Activated CD4-positive, alpha-beta memory T cell treated with anti-CD3 and anti-CD28 coated beads, Interleukin-2, amount 10 ng/mL, durations not matched to agents 7 days and 5 days (primary cell): ENCODE measurements at regions not wholly inside any gene's neighbourhood (a gene's known extent, or its start where the extent isn't known, plus 50 kb on each side); places are given as distances from the start of the nearest gene placed in this dataset.

ENCODE experiments used
- CTCF ChIA-PET: fragments of 350-600 bp; sonication (Branson Sonifier 250); formaldehyde crosslinking; loops from one replicate; lab custom pipeline; 2021; ENCODE audit warnings: antibody characterized with exemption, inconsistent platforms; lab: Charles Lee
- POLR2A ChIA-PET: fragments of 350-600 bp; sonication (Branson Sonifier 250); formaldehyde crosslinking; loops from one replicate; lab custom pipeline; 2021; ENCODE audit warnings: antibody characterized with exemption; lab: Charles Lee
- DNase-seq: peaks from one replicate; pipeline ENCODE4 v3.0.0-alpha.2; 2020
- H3K27ac Mint-ChIP-seq: one replicate; pipeline ENCODE4 v1.8.0; 2021; ENCODE audit warnings: mild to moderate bottlenecking, mixed read lengths
- H3K27me3 Mint-ChIP-seq: one replicate; pipeline ENCODE4 v1.8.0; 2021; ENCODE audit warnings: mixed read lengths
- H3K36me3 Mint-ChIP-seq: one replicate; pipeline ENCODE4 v1.8.0; 2021; ENCODE audit warnings: low read depth, mixed read lengths
- H3K4me1 Mint-ChIP-seq: one replicate; pipeline ENCODE4 v1.8.0; 2021; ENCODE audit warnings: mixed read lengths
- H3K4me3 Mint-ChIP-seq: one replicate; pipeline ENCODE4 v1.8.0; 2021; ENCODE audit warnings: mild to moderate bottlenecking, mixed read lengths
- H3K9me3 Mint-ChIP-seq: one replicate; pipeline ENCODE4 v1.8.0; 2021; ENCODE audit warnings: mixed read lengths

DNA sequence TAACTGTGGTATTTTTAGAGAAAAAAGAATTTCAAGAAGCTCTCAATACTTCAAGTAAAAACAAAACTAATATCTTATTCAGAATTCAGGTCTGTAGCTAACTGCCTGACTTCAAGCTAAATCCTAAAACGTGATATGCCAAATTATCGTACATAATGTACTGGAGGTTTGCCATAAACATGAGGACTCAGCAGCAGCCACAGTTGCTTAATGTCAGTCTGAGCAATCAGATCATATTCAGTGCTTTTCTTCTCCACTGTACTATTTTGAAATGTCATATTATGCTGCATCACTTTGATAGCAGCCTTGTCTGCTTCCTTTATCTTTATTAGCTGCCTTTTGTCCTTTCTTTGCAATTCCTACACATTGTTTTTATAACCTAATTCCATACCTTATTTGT is 265.1 kb upstream of the EDNRB start:
- DNase-seq, result no peak
- H3K27ac Mint-ChIP-seq, result no peak overlapping the region
- CTCF ChIA-PET, result no interaction called here
- H3K4me3 Mint-ChIP-seq, result no peak overlapping the region
- no peaks in the 10 kb centered on the region for H3K27me3 Mint-ChIP-seq
- H3K9me3 Mint-ChIP-seq, result no peaks in the 10 kb centered on the region
- H3K4me1 Mint-ChIP-seq, result no peaks in the 10 kb centered on the region
- H3K36me3 Mint-ChIP-seq, result no peaks in the 10 kb centered on the region
- POLR2A ChIA-PET, result no interaction called here

- Mint-ChIP-seq H3K9me3 (no peaks in the 10 kb centered on the region), H3K27ac (no peak overlapping the region), H3K27me3 (no peaks in the 10 kb centered on the region)
These were observed 264.2 kb upstream of the EDNRB start for GRCh38 chr13:78182813-78183212.

DNA sequence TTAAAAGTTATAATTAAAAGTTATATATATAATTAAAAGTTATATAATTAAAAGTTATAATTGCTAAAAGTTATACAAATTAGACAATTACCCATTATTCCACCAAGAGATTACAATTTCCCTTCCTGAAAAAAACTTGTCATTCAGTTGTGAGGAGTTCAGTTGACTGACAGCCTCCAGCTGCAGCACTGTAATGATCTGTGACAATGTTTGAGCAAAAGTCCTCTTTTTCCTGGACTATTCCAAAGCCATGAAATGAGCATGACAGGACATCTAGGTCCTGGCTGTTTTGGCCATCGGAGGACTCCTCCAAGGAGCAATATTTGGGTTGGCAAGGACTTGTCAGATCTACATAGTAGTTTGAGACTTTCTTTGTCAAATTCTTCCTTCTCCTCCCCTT is 258.7 kb upstream of the EDNRB start:
- POLR2A ChIA-PET, result no interaction called here
- Mint-ChIP-seq H3K4me3 (no peak overlapping the region), H3K9me3 (no peaks in the 10 kb centered on the region), H3K4me1 (no peaks in the 10 kb centered on the region), H3K27ac (no peak overlapping the region), H3K27me3 (no peaks in the 10 kb centered on the region), H3K36me3 (no peaks in the 10 kb centered on the region)
- no peak for DNase-seq
- CTCF ChIA-PET, result no interaction called here

More at GRCh38 chr13:78182813-78183212, 264.2 kb upstream of the EDNRB start:
- no peak overlapping the region for H3K4me3 Mint-ChIP-seq
- no peaks in the 10 kb centered on the region for H3K36me3 Mint-ChIP-seq
- no peak for DNase-seq
- CTCF ChIA-PET, result no interaction called here
- H3K4me1 Mint-ChIP-seq, result no peaks in the 10 kb centered on the region
- POLR2A ChIA-PET, result no interaction called here

DNA sequence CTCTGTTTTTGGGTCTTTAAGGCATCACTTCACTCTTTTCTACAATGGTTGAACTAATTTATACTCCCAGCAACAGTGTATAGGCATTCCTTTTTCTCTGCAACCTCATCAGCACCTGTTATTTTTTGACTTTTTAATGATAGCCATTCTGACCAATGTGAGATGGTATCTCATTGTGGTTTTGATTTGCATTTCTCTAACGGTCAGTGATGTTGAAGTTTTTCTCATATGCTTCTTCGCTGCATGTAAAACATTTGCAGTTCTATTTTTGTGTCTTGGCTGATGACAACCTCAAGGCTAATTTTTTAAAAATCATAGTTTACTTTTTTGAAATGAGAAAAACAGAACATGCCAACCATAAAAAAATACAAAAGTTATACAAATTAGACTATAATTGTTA is 258.2 kb upstream of the EDNRB start:
- no peaks in the 10 kb centered on the region for H3K4me1 Mint-ChIP-seq
- POLR2A ChIA-PET, result no interaction called here
- DNase-seq, result no peak
- CTCF ChIA-PET, result no interaction called here
- no peak overlapping the region for H3K27ac Mint-ChIP-seq
- no peaks in the 10 kb centered on the region for H3K27me3 Mint-ChIP-seq
- no peaks in the 10 kb centered on the region for H3K9me3 Mint-ChIP-seq
- H3K36me3 Mint-ChIP-seq, result no peaks in the 10 kb centered on the region
- H3K4me3 Mint-ChIP-seq, result no peak overlapping the region

- no peak for DNase-seq
- no peaks in the 10 kb centered on the region for H3K4me1 Mint-ChIP-seq
- no peaks in the 10 kb centered on the region for H3K9me3 Mint-ChIP-seq
- no peaks in the 10 kb centered on the region for H3K27me3 Mint-ChIP-seq
- ChIA-PET POLR2A (no interaction called here), CTCF (no interaction called here)
- no peaks in the 10 kb centered on the region for H3K36me3 Mint-ChIP-seq
- no peak overlapping the region for H3K4me3 Mint-ChIP-seq
- H3K27ac Mint-ChIP-seq, result no peak overlapping the region
These were observed 250.8 kb upstream of the EDNRB start for GRCh38 chr13:78169386-78169785.

GRCh38 chr13:78168981-78169380 is 250.3 kb upstream of the EDNRB start:
- H3K27me3 Mint-ChIP-seq, result no peaks in the 10 kb centered on the region
- H3K4me3 Mint-ChIP-seq, result no peak overlapping the region
- CTCF ChIA-PET, result no interaction called here
- POLR2A ChIA-PET, result no interaction called here
- H3K9me3 Mint-ChIP-seq, result no peaks in the 10 kb centered on the region
- no peak for DNase-seq
- no peaks in the 10 kb centered on the region for H3K4me1 Mint-ChIP-seq
- no peak overlapping the region for H3K27ac Mint-ChIP-seq
- H3K36me3 Mint-ChIP-seq, result no peaks in the 10 kb centered on the region

DNA sequence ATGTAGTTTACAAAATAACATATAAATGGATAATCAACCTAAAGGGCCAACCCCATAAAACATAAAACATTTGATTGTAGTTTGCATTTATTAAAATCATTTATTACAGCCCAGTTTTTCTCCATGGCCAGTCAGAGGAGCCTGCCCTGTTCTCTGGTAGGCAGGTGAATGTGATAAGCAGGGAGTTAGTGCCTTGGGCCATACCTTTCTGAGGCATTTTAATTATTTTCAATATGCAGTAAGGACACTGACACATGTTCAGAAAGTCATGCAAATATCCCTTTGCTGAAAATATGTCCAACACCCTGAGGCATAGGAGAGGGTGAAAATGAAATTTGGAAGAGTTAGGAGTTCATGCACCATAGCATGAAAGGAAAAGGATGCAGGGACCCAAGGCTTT is 242.6 kb upstream of the EDNRB start:
- H3K27ac Mint-ChIP-seq, result no peak overlapping the region
- H3K9me3 Mint-ChIP-seq, result no peaks in the 10 kb centered on the region
- CTCF ChIA-PET, result no interaction called here
- no peak for DNase-seq
- no peaks in the 10 kb centered on the region for H3K36me3 Mint-ChIP-seq
- no peaks in the 10 kb centered on the region for H3K27me3 Mint-ChIP-seq
- no peak overlapping the region for H3K4me3 Mint-ChIP-seq
- H3K4me1 Mint-ChIP-seq, result no peaks in the 10 kb centered on the region
- POLR2A ChIA-PET, result no interaction called here

GRCh38 chr13:78160793-78161192 is 242.2 kb upstream of the EDNRB start:
- no peak for DNase-seq
- H3K4me3 Mint-ChIP-seq, result no peak overlapping the region
- no peaks in the 10 kb centered on the region for H3K36me3 Mint-ChIP-seq
- ChIA-PET POLR2A (no interaction called here), CTCF (no interaction called here)
- no peaks in the 10 kb centered on the region for H3K9me3 Mint-ChIP-seq
- H3K27ac Mint-ChIP-seq, result no peak overlapping the region
- no peaks in the 10 kb centered on the region for H3K4me1 Mint-ChIP-seq
- no peaks in the 10 kb centered on the region for H3K27me3 Mint-ChIP-seq

DNA sequence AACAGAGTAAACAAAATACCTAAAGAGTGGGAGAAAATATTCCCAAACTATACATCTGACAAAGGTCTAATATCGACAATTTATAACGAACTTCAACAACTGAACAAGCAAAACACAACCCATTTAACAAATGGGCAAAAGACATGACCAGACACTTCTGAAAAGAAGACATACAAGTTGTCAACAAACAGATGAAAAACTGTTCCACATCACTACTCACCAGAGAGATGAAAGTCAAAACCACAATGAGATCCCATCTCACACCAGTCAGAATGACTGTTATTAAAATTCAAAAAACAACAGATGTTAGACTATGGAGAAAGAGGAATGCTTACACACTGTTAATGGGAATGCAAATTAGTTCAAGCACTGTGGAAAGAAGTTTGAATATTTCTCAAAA is 233.8 kb upstream of the EDNRB start:
- no peaks in the 10 kb centered on the region for H3K27me3 Mint-ChIP-seq
- H3K4me3 Mint-ChIP-seq, result no peak overlapping the region
- DNase-seq, result no peak
- H3K27ac Mint-ChIP-seq, result no peak overlapping the region
- H3K4me1 Mint-ChIP-seq, result no peaks in the 10 kb centered on the region
- ChIA-PET CTCF (no interaction called here), POLR2A (no interaction called here)
- H3K36me3 Mint-ChIP-seq, result no peaks in the 10 kb centered on the region
- H3K9me3 Mint-ChIP-seq, result no peaks in the 10 kb centered on the region

DNA sequence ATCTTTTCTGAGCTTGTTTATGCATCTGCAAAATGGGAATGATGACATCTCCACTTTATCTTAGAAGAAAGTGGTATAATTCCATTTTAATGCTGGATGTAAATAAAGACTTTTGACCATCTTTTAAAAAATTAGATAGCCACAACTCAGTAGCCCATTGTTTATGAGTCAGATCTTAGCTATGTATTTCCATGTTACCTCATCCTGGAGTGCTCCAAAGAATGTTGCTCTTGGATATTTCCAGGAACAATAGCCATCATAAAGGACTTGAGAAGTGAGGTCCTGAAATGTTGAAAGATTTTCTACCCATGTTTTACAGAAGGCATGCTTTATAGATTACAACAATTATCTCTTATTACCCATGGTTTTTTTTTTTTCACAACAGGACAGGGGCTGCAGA is 229.3 kb upstream of the EDNRB start:
- H3K4me1 Mint-ChIP-seq, result no peaks in the 10 kb centered on the region
- no peaks in the 10 kb centered on the region for H3K9me3 Mint-ChIP-seq
- H3K27me3 Mint-ChIP-seq, result no peaks in the 10 kb centered on the region
- no peak for DNase-seq
- no peak overlapping the region for H3K4me3 Mint-ChIP-seq
- H3K36me3 Mint-ChIP-seq, result no peaks in the 10 kb centered on the region
- CTCF ChIA-PET, result no interaction called here
- H3K27ac Mint-ChIP-seq, result no peak overlapping the region
- POLR2A ChIA-PET, result no interaction called here

DNA sequence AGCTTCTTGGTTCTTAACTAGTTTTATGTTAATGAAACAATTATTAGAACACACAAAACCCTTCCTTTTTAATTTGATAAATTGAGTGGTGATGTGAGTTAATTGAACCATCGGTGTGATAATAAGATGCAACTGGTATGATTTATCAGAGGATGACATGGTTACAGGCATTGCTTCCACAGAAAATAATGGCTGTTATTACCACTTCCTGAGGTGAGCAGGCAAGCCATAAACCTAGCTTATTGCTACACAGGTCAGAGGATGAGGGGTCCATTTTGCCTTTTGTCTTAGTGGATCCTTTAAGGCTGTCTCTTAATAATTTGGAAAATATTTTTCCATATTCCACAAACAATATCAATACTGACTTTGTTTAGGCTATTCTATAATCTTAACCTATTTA is 226.6 kb upstream of the EDNRB start:
- CTCF ChIA-PET, result no interaction called here
- Mint-ChIP-seq H3K36me3 (no peaks in the 10 kb centered on the region), H3K4me3 (no peak overlapping the region), H3K4me1 (no peaks in the 10 kb centered on the region), H3K27me3 (no peaks in the 10 kb centered on the region), H3K27ac (no peak overlapping the region), H3K9me3 (no peaks in the 10 kb centered on the region)
- DNase-seq, result no peak
- POLR2A ChIA-PET, result no interaction called here

DNA sequence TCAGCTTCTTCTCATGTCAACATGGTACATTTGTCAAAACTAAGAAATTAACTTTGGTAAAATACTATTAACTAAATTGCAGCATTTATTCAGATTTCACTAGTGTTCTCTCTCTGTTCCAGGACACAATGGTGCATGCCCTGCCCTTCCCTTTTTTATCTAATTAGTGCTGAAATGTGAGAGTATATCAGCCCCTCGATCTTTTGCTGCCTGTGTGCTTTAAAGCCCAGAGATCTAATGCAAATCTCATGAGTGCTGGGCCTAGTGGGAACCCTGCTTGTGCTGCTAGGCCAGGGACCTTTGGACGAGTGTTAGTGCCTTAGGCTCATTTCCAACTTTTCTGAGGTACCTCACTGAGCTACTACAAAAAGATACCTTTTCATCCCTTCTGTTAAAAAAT is 221.1 kb upstream of the EDNRB start:
- ChIA-PET CTCF (interaction anchor here (0.8 kb wide), 1 partner anchor 839 kb away, joined by 4 read pairs; no protein-coding TSS in a partner anchor), POLR2A (no interaction called here)
- Mint-ChIP-seq H3K4me3 (no peak overlapping the region), H3K9me3 (no peaks in the 10 kb centered on the region), H3K27ac (no peak overlapping the region), H3K27me3 (no peaks in the 10 kb centered on the region), H3K4me1 (peaks cover 5% of the 10 kb centered on the region), H3K36me3 (no peaks in the 10 kb centered on the region)
- DNase-seq, result no peak

GRCh38 chr13:78138756-78139155 is 220.1 kb upstream of the EDNRB start:
- H3K4me3 Mint-ChIP-seq, result no peak overlapping the region
- no peaks in the 10 kb centered on the region for H3K9me3 Mint-ChIP-seq
- H3K4me1 Mint-ChIP-seq, result peaks cover 5% of the 10 kb centered on the region
- no peak overlapping the region for H3K27ac Mint-ChIP-seq
- ChIA-PET POLR2A (no interaction called here), CTCF (interaction anchor here (1.1 to 2.0 kb wide), 2 partner anchors 17 to 840 kb away, joined by 3 to 15 read pairs; no protein-coding TSS in a partner anchor)
- DNase-seq, result no peak
- no peaks in the 10 kb centered on the region for H3K36me3 Mint-ChIP-seq
- H3K27me3 Mint-ChIP-seq, result no peaks in the 10 kb centered on the region

DNA sequence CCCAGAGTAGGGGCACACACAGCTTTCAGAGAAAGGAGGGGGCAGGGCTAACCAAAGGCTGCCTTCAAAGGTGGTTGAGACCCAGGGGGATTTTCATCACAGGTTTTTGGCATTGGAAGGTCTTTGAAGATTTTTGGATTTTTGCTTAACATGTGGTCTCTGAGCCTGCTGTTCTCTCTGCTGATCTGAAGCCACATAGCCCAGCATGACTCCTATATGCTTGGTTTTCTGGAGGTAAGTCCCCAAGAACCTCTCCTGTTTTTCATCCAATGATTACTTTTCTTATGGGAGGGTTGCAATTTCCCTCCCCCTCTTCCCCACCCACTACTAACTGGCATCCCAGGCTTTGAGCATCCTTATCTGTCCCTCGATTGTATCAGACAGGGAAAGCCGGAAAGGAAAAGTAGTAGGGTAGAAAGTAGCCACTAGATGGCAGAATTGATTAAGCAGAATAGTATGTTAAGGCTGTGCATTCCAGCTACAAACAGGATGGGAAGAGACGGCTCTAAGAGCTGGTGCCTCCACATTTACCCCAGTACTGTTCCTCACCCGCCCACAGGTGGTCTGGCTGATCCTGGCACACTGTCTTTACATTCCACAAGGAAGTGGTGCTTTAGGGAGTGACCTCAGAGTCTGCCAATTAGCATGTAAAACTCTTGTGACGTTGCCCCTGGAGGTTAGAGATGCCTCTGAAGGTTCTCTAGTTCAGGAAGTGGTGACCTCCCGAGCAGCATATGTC is 218.9 kb upstream of the EDNRB start:
- DNase-seq, result peak; percentile 17
- H3K4me1 Mint-ChIP-seq, result peaks cover 5% of the 10 kb centered on the region
- no peaks in the 10 kb centered on the region for H3K27me3 Mint-ChIP-seq
- CTCF ChIA-PET, result interaction anchor here (1.0 to 2.0 kb wide), 5 partner anchors 14 to 841 kb away, joined by 3 to 15 read pairs (median 3); no protein-coding TSS in a partner anchor
- no peak overlapping the region for H3K27ac Mint-ChIP-seq
- no peak overlapping the region for H3K4me3 Mint-ChIP-seq
- H3K9me3 Mint-ChIP-seq, result no peaks in the 10 kb centered on the region
- POLR2A ChIA-PET, result no interaction called here
- no peaks in the 10 kb centered on the region for H3K36me3 Mint-ChIP-seq
